GM12878 (cell line): ENCODE measurements at regions not wholly inside any gene's neighbourhood (a gene's known extent, or its start where the extent isn't known, plus 50 kb on each side); places are given as distances from the start of the nearest gene placed in this dataset.

Experiments used
- BCL11A ChIP-seq: IDR thresholded peaks from 2 replicates; pipeline ENCODE4 v1.6.1; 2011; ENCODE audit warnings: low read depth, low read length
- EP300 ChIP-seq, 2 experiments: fragments of 150-350 bp in 1 of 2; IDR thresholded peaks; 2 replicates each; pipeline ENCODE4 v1.6.1; 2011 to 2012; ENCODE audit warnings: low read depth in 2 of 2, low read length in 2 of 2, borderline replicate concordance in 1 of 2, improper control_type of control experiment in 1 of 2, inconsistent platforms in 1 of 2; ENCODE audit not compliant: control insufficient read depth in 1 of 2
- GATAD2B ChIP-seq: fragments of 450-650 bp; conservative IDR thresholded peaks from 2 replicates; pipeline ENCODE4 v1.6.1; 2017; ENCODE audit warnings: low read depth, mild to moderate bottlenecking, moderate library complexity
- MTA3 ChIP-seq: IDR thresholded peaks from 2 replicates; pipeline ENCODE4 v1.6.1; 2012; ENCODE audit warnings: low read length, inconsistent platforms, borderline replicate concordance
- MXI1 ChIP-seq: fragments of 150-350 bp; IDR thresholded peaks from 2 replicates; pipeline ENCODE4 v1.6.1; 2011; ENCODE audit warnings: low read depth, mild to moderate bottlenecking, inconsistent platforms, low read length, improper control_type of control experiment
- TCF12 ChIP-seq: IDR thresholded peaks from 2 replicates; pipeline ENCODE4 v1.6.1; 2011; ENCODE audit warnings: low read depth, mild to moderate bottlenecking, low read length
- WRNIP1 ChIP-seq: IDR thresholded peaks from 2 replicates; pipeline ENCODE4 v1.6.1; 2011; ENCODE audit warnings: low read depth, low read length, improper control_type of control experiment, borderline replicate concordance
- TF ChIP-seq, protein P1 (sequence below): IDR thresholded peaks from 2 replicates; pipeline ENCODE4 v1.6.1; 2012; ENCODE audit warnings: low read depth, low read length, improper control_type of control experiment
- TF ChIP-seq, protein P2 (sequence below): IDR thresholded peaks from 2 replicates; pipeline ENCODE4 v1.6.1; 2011; ENCODE audit warnings: mild to moderate bottlenecking, low read depth, low read length, moderate library complexity; ENCODE audit not compliant: insufficient replicate concordance
- TF ChIP-seq, protein P3 (sequence below): IDR thresholded peaks from 2 replicates; pipeline ENCODE4 v1.6.1; 2011; ENCODE audit warnings: borderline replicate concordance, low read depth, mild to moderate bottlenecking, moderate library complexity, mixed read lengths, low read length; ENCODE audit not compliant: insufficient read depth; ENCODE audit errors: extremely low read length
- TF ChIP-seq, protein P4 (sequence below): fragments of 450-650 bp; IDR thresholded peaks from 2 replicates; pipeline ENCODE4 v1.6.1; 2017; ENCODE audit warnings: mild to moderate bottlenecking

DNA sequence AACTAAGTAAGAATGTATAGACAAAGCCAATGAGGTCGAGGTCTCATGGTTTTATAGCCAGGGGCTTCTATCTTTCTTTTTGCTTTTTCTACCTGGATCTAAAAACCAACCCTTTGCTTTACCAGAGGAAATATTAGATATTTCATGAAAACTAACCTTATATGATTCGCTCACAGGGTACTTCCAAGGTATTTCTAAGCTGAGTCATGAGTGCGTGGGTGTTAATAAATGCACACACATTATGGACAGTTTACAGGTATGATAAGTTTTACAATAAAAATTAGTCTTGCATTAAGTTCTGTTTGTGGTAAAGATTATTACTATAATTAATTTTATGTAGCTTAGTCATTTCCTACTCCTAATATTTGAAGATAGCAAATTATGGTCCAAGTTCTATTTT is 217.2 kb downstream of the CHRM3 start (continued):
- TF ChIP-seq, protein P1, sequence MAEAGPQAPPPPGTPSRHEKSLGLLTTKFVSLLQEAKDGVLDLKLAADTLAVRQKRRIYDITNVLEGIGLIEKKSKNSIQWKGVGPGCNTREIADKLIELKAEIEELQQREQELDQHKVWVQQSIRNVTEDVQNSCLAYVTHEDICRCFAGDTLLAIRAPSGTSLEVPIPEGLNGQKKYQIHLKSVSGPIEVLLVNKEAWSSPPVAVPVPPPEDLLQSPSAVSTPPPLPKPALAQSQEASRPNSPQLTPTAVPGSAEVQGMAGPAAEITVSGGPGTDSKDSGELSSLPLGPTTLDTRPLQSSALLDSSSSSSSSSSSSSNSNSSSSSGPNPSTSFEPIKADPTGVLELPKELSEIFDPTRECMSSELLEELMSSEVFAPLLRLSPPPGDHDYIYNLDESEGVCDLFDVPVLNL, result no peak
- TF ChIP-seq, protein P2, sequence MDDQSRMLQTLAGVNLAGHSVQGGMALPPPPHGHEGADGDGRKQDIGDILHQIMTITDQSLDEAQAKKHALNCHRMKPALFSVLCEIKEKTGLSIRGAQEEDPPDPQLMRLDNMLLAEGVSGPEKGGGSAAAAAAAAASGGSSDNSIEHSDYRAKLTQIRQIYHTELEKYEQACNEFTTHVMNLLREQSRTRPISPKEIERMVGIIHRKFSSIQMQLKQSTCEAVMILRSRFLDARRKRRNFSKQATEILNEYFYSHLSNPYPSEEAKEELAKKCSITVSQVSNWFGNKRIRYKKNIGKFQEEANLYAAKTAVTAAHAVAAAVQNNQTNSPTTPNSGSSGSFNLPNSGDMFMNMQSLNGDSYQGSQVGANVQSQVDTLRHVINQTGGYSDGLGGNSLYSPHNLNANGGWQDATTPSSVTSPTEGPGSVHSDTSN, result no peak
- no peak for TF ChIP-seq GATAD2B
- TF ChIP-seq TCF12, result no peak
- no peak for TF ChIP-seq WRNIP1
- no peak for TF ChIP-seq MTA3
- TF ChIP-seq BCL11A, result no peak
- TF ChIP-seq EP300 (IDR thresholded peaks at IDR 0.05; ENCODE audit: borderline replicate concordance in 1 of 2, control insufficient read depth in 1 of 2, low read depth in 2 of 2, low read length in 2 of 2), result no peak
- TF ChIP-seq, protein P3, sequence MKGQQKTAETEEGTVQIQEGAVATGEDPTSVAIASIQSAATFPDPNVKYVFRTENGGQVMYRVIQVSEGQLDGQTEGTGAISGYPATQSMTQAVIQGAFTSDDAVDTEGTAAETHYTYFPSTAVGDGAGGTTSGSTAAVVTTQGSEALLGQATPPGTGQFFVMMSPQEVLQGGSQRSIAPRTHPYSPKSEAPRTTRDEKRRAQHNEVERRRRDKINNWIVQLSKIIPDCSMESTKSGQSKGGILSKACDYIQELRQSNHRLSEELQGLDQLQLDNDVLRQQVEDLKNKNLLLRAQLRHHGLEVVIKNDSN, result no peak
- TF ChIP-seq MXI1, result no peak
- TF ChIP-seq, protein P4, sequence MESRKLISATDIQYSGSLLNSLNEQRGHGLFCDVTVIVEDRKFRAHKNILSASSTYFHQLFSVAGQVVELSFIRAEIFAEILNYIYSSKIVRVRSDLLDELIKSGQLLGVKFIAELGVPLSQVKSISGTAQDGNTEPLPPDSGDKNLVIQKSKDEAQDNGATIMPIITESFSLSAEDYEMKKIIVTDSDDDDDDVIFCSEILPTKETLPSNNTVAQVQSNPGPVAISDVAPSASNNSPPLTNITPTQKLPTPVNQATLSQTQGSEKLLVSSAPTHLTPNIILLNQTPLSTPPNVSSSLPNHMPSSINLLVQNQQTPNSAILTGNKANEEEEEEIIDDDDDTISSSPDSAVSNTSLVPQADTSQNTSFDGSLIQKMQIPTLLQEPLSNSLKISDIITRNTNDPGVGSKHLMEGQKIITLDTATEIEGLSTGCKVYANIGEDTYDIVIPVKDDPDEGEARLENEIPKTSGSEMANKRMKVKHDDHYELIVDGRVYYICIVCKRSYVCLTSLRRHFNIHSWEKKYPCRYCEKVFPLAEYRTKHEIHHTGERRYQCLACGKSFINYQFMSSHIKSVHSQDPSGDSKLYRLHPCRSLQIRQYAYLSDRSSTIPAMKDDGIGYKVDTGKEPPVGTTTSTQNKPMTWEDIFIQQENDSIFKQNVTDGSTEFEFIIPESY, result no peak
